ENCODE measurements at regions not wholly inside any gene's neighbourhood (a gene's known extent, or its start where the extent isn't known, plus 50 kb on each side); places are given as distances from the start of the nearest gene placed in this dataset.

GRCh38 chr13:28548468-28548867, 53.5 kb upstream of the FLT1 start:
- TF ChIP-seq CTCF (IDR thresholded peaks at IDR 0.05) (no peak), POLR2A (IDR thresholded peaks at IDR 0.05) (no peak), EP300 (IDR thresholded peaks at IDR 0.05) (no peak)
